ENCODE measurements at regions not wholly inside any gene's neighbourhood (a gene's known extent, or its start where the extent isn't known, plus 50 kb on each side); places are given as distances from the start of the nearest gene placed in this dataset.
"Not testable (repeated sequence)": the region's sequence is repeated elsewhere in the genome, so short reads cannot be mapped to it uniquely, and the experiment has no call there.

- TF ChIP-seq POLR2A (IDR thresholded peaks at IDR 0.05; ENCODE audit: low read length) (no peak), GATA1 (IDR thresholded peaks at IDR 0.05; ENCODE audit: low read depth, low read length) (no peak)
- no peak for DNase-seq
These were observed 67.9 kb upstream of the EPCAM start for GRCh38 chr2:47301277-47301618.

GRCh38 chr2:47300609-47301276 lies 68.4 kb upstream of the EPCAM start:
- TF ChIP-seq POLR2A (IDR thresholded peaks at IDR 0.05; ENCODE audit: low read length), result no peak
- no peak for TF ChIP-seq GATA1 (IDR thresholded peaks at IDR 0.05; ENCODE audit: low read depth, low read length)

GRCh38 chr2:47300081-47300480 lies 69.0 kb upstream of the EPCAM start:
- TF ChIP-seq GATA1 (IDR thresholded peaks at IDR 0.05; ENCODE audit: low read depth, low read length) (no peak), POLR2A (IDR thresholded peaks at IDR 0.05; ENCODE audit: low read length) (no peak)
- DNase-seq, result no peak

More at GRCh38 chr2:47300609-47301276, 68.4 kb upstream of the EPCAM start:
- DNase-seq, result no peak

- peak; percentile 49 to 52 for DNase-seq
- TF ChIP-seq GATA1 (IDR thresholded peaks at IDR 0.05; ENCODE audit: low read depth, low read length) (no peak), POLR2A (IDR thresholded peaks at IDR 0.05; ENCODE audit: low read length) (no peak)
These were observed 69.6 kb upstream of the EPCAM start for GRCh38 chr2:47299555-47299954.

- no peak for DNase-seq
- TF ChIP-seq POLR2A (IDR thresholded peaks at IDR 0.05; ENCODE audit: low read length) (no peak), GATA1 (IDR thresholded peaks at IDR 0.05; ENCODE audit: low read depth, low read length) (no peak)
These were observed 70.3 kb upstream of the EPCAM start for GRCh38 chr2:47298771-47299170.

GRCh38 chr2:47297767-47298425 lies 71.2 kb upstream of the EPCAM start:
- TF ChIP-seq POLR2A (IDR thresholded peaks at IDR 0.05; ENCODE audit: low read length) (no peak), GATA1 (IDR thresholded peaks at IDR 0.05; ENCODE audit: low read depth, low read length) (no peak)
- DNase-seq, result peak; percentile 53 to 69

- no peak for DNase-seq
- no peak for TF ChIP-seq POLR2A (IDR thresholded peaks at IDR 0.05; ENCODE audit: low read length)
- TF ChIP-seq GATA1 (IDR thresholded peaks at IDR 0.05; ENCODE audit: low read depth, low read length), result no peak
These were observed 73.0 kb upstream of the EPCAM start for GRCh38 chr2:47295981-47296635.

- no peak for TF ChIP-seq POLR2A (IDR thresholded peaks at IDR 0.05; ENCODE audit: low read length)
- TF ChIP-seq GATA1 (IDR thresholded peaks at IDR 0.05; ENCODE audit: low read depth, low read length), result no peak
- no peak for DNase-seq
These were observed 73.8 kb upstream of the EPCAM start for GRCh38 chr2:47295131-47295980.

GRCh38 chr2:47293976-47294375 lies 75.1 kb upstream of the EPCAM start:
- no peak for DNase-seq
- no peak for TF ChIP-seq POLR2A (IDR thresholded peaks at IDR 0.05; ENCODE audit: low read length)
- no peak for TF ChIP-seq GATA1 (IDR thresholded peaks at IDR 0.05; ENCODE audit: low read depth, low read length)

- no peak for DNase-seq
- TF ChIP-seq POLR2A (IDR thresholded peaks at IDR 0.05; ENCODE audit: low read length), result no peak
- TF ChIP-seq GATA1 (IDR thresholded peaks at IDR 0.05; ENCODE audit: low read depth, low read length), result no peak
These were observed 80.2 kb upstream of the EPCAM start for GRCh38 chr2:47288864-47289263.

- no peak for TF ChIP-seq POLR2A (IDR thresholded peaks at IDR 0.05; ENCODE audit: low read length)
- no peak for TF ChIP-seq GATA1 (IDR thresholded peaks at IDR 0.05; ENCODE audit: low read depth, low read length)
These were observed 85.5 kb upstream of the EPCAM start for GRCh38 chr2:47283659-47284058.

GRCh38 chr2:47282621-47283272 lies 86.4 kb upstream of the EPCAM start:
- TF ChIP-seq POLR2A (IDR thresholded peaks at IDR 0.05; ENCODE audit: low read length), result no peak
- no peak for TF ChIP-seq GATA1 (IDR thresholded peaks at IDR 0.05; ENCODE audit: low read depth, low read length)
- DNase-seq, result no peak

More at GRCh38 chr2:47283659-47284058, 85.5 kb upstream of the EPCAM start:
- DNase-seq, result no peak

- DNase-seq, result not testable (repeated sequence)
These were observed 89.6 kb upstream of the EPCAM start for GRCh38 chr2:47279525-47279924.
